Motor neuron (in vitro differentiated cells): ENCODE measurements at regions not wholly inside any gene's neighbourhood (a gene's known extent, or its start where the extent isn't known, plus 50 kb on each side); places are given as distances from the start of the nearest gene placed in this dataset.
"Not testable (repeated sequence)": the region's sequence is repeated elsewhere in the genome, so short reads cannot be mapped to it uniquely, and the experiment has no call there.

Experiments used
- ATAC-seq, 8 experiments: fragments of 200-7000 bp; cut with Tn5 transposase; replicated peaks in 6 of 8; 2 replicates each; pipeline ENCODE4 v1.8.0; 2021; ENCODE audit warnings: mild to moderate bottlenecking in 8 of 8, moderate library complexity in 8 of 8
- H3K27ac ChIP-seq, 2 donors: fragments of 250-450 bp; sonication (Bioruptor Pico); 2 replicates each; pipeline ENCODE4 v1.9.0; 2021; ENCODE audit warnings: antibody characterized with exemption in 2 of 2, mild to moderate bottlenecking in 2 of 2, moderate library complexity in 1 of 2
- H3K4me1 ChIP-seq, 2 donors: fragments of 250-450 bp; sonication (Bioruptor Pico); replicated peaks in 1 of 2; 2 replicates each; pipeline ENCODE4 v1.6.1; 2021; ENCODE audit warnings: antibody characterized with exemption in 2 of 2, mild to moderate bottlenecking in 2 of 2, moderate library complexity in 1 of 2
- H3K4me3 ChIP-seq, 5 donors: fragments of 250-450 bp; sonication (Bioruptor Pico); 2 replicates each; pipeline ENCODE4 v1.9.0; 2021; ENCODE audit warnings: antibody characterized with exemption in 5 of 5, mild to moderate bottlenecking in 5 of 5, moderate library complexity in 4 of 5
- WGBS, 10 experiments: fragments of 450-650 bp; shearing (Covaris generic); methylation state at CpG; one replicate each; pipeline ENCODE4 v1.0.0; 2022; 5-methylcytosine and 5-hydroxymethylcytosine counted together
- in situ Hi-C, 9 experiments: fragments of 400-800 bp; cut with MboI; loops; one replicate each; pipeline ENCODE4 v1.15.0; 2021; ENCODE audit warnings: low sequenced_read_pairs in 9 of 9, low pct_unique_long_range_greater_than_20kb in 2 of 9; ENCODE audit not compliant: unreplicated experiment in 9 of 9

DNA sequence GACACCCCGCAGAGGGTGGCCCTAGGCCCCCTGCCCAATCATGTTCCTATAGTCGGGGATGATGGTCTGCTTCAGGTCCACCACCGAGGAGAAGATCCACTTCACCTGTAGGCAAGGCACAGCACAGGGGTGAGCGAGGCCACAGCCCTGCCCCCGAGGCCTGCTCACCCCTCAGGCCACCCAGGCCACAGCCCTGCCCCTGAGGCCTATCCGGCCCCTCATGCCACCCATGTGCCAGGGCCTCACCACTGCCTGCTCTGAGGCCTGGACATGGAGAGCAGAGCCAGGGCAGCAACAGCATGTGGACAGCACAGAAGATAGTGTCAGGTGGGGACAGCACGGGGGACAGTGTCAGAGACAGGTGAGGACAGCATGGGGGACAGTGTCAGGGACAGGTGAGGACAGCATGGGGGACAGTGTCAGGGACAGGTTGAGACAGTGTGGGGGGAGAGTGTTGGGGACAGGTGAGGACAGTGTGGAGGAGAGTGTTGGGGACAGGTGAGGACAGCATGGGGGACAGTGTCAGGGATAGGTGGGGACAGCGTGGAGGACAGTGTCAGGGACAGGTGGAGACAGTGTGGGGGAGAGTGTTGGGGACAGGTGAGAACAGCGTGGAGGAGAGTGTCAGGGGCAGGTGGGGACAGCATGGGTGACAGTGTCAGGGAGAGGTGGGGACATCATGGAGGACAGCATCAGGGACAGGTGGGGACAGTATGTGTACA lies 239.7 kb downstream of the TMEM121 start:
- in situ Hi-C loops, result no loop called here
- ATAC-seq, result no peak
- WGBS, 10 experiments, result 0 to 15% (median 10%) methylated on average over 1 to 4 of the region's 9 CpGs; no CpG with 5 or more reads in 7 of the 10 experiments
- Histone ChIP-seq H3K27ac (no peak overlapping the region), H3K4me1 (no peaks in the 10 kb centered on the region), H3K4me3 (no peak overlapping the region)

DNA sequence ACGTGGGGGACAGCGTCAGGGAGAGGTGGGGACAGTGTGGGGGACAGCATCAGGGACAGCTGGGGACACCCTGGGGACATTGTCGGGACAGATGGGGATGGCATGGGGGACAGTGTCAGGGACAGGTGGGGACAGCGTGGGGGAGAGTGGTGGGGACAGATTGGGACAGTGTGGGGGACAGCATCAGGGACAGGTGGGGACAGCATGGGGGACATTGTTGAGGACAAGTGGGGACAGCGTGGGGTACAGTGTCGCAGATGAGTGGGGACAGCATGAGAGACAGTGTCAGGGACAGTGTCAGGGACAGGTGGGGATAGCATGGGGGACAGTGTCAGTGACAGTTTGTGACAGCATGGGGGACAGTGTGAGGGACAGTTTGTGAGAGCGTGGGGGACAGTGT lies 240.9 kb downstream of the TMEM121 start:
- no peak for ATAC-seq
- in situ Hi-C loops, result no loop called here
- no peaks in the 10 kb centered on the region for H3K4me1 ChIP-seq
- H3K4me3 ChIP-seq, result no peak overlapping the region
- WGBS, 10 experiments, result no CpG with 5 or more reads among the region's 7 CpGs
- H3K27ac ChIP-seq, result no peak overlapping the region

DNA sequence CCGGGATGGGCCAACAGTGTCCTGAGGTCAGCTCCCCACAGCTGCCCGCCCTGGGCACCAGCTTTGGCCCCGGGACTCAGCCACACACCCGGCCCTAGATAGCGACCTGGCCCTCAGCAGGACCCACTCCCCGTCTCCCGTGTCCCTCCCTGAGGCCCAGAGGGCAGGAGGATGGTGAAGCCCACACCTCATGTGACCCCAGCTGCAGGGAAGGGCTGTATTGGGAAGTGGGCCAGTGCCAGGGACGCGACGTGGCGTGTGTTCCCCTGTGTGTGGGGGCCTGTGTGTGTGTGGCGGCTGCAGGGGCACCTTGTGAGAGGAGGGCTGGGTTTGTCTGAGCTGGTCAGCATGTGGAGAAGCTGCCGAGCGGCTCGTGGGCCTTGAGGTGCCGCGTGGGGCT lies 241.7 kb downstream of the TMEM121 start:
- H3K27ac ChIP-seq, in situ Hi-C loops, H3K4me3 ChIP-seq, ATAC-seq, H3K4me1 ChIP-seq: not testable (repeated sequence)
- no CpG with 5 or more reads among the region's 17 CpGs for WGBS, 10 experiments

DNA sequence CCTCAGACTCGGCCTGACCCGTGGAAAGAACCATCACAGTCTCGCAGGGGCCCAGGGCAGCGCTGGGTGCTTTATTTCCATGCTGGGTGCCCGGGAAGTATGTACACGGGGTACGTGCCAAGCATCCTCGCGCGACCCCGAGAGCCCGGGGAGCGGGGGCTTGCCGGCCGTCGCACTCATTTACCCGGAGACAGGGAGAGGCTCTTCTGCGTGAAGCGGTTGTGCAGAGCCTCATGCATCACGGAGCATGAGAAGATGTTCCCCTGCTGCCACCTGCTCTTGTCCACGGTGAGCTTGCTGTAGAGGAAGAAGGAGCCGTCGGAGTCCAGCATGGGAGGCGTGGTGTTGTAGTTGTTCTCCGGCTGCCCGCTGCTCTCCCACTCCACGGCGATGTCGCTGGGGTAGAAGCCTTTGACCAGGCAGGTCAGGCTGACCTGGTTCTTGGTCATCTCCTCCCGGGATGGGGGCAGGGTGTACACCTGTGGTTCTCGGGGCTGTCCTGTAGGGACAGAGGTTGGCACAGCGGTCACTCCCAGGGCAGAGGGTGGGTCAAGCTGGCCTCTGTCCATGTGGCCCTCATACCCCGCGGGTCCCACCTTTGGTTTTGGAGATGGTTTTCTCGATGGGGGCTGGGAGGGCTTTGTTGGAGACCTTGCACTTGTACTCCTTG lies 242.8 kb downstream of the TMEM121 start:
- H3K27ac ChIP-seq, in situ Hi-C loops: not testable (repeated sequence)
- no CpG with 5 or more reads among the region's 35 CpGs for WGBS, 10 experiments

DNA sequence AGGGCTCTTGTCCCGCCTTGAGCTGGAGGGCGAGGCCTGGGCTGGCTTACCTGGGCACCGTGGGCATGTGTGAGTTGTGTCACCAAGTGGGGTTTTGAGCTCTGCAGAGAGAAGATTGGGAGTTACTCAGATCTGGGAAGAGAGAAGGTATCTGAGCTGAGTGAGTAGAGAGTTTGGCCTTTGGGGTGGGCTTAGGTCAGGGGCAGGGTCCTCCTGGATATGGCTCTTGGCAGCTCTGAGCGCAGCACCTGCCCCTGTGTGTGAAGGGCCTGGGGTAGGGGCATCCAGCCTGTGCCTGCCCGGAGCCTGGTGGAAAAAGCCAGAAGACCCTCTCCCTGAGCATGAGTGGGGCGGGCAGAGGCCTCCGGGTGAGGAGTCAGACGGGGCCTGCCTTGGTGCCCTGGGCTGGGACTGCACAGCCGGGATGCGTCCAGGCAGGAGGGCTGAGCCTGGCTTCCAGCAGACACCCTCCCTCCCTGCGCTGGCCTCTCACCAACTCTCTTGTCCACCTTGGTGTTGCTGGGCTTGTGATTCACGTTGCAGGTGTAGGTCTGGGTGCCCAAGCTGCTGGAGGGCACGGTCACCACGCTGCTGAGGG lies 244.3 kb downstream of the TMEM121 start:
- H3K4me3 ChIP-seq, H3K4me1 ChIP-seq, ATAC-seq, in situ Hi-C loops, H3K27ac ChIP-seq: not testable (repeated sequence)
- WGBS, 10 experiments, result 40% methylated on average over 1 of the region's 14 CpGs; no CpG with 5 or more reads in 9 of the 10 experiments

More for the DNA sequence above, 242.8 kb downstream of the TMEM121 start:
- H3K4me1 ChIP-seq, H3K4me3 ChIP-seq, ATAC-seq: not testable (repeated sequence)

DNA sequence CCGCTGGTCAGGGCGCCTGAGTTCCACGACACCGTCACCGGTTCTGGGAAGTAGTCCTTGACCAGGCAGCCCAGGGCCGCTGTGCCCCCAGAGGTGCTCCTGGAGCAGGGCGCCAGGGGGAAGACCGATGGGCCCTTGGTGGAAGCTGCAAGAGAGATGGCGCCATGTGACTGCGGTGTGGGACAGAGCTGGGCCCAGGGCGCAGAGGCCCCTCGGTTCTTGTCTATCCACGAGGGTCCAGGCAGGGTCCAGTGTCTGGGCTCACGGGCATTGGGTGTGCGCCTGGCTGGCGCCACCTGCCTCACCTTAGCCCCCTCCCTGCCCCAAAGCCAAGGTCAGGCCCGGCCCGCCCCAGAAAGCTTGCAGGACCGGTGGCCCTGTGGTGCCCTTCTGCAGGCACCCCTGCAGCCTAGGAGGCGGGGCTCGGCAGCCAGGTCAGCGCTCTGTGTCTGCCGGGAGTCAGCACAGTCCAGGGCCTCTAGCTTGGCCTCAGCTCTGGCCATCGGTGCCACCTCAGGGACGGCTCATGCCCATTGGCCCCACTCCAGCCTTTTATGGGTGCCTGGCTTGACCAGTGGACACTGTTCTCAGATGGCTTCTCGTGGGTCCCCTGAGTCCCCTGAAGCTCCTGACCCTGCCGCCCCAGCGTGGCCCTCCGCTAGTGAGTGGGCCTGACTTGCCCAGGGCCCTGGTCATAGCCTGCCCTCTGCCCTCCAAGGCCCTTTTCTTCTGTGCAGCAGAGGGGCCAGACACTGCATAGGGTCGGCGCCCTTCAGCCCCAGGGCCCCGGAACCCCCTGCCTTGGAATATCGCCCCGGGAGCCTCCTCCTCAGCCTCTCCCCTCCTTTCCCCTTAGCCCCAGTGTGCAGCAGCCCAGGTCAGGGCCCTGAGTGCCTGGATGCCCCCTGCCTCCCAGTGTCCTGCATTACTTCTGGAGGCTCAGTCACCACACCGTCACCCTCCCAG lies 245.2 kb downstream of the TMEM121 start:
- H3K27ac ChIP-seq, ATAC-seq, H3K4me3 ChIP-seq, H3K4me1 ChIP-seq, in situ Hi-C loops: not testable (repeated sequence)
- 80% methylated on average over 1 of the region's 35 CpGs; no CpG with 5 or more reads in 9 of the 10 experiments for WGBS, 10 experiments

DNA sequence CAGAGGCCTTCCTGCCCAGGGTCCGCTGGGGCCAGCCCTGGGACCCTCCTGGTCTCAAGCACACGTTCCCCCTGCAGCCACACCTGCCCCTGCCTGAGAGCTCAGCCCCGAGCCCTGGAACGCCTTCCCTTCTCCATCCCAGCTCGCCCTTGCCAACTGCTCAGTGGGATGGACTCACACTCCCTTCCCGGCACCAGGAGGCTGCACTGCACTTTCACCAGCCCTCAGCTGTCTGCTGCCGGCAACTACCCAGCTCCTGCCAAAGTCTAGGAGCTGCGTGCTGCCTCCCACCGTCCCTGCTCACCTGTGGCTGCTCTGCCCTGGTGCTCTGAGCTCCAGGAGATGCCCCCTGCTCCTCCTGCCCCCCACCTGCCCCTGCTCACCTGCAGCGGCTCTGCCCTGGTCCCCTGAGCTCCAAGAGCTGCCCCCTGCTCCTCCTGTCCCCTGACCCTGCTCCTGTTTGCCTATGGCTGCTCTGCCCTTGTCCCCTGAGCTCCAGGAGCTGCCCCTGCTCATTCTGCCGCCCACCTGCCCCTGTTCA lies 246.4 kb downstream of the TMEM121 start:
- H3K4me1 ChIP-seq, H3K4me3 ChIP-seq, H3K27ac ChIP-seq, ATAC-seq, in situ Hi-C loops: not testable (repeated sequence)
- no CpG with 5 or more reads among the region's 11 CpGs for WGBS, 10 experiments

DNA sequence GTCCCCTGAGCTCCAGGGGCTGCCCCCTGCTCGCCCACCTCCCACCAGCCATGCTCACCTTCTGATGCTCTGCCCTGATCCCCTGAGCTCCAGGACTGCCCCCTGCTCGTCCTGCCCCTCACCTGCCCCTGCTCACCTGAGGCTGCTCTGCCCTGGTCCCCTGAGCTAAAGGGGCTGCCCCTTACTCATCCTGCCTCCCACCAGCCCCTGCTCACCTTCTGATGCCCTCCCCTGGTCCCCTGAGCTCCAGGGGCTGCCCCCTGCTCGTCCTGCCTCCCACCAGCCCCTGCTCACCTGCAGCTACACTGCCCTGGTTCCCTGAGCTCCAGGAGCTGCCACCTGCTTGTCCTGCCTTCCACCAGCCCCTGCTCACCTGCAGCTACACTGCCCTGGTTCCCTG lies 247.2 kb downstream of the TMEM121 start:
- no peak overlapping the region for H3K4me3 ChIP-seq
- H3K27ac ChIP-seq, result no peak overlapping the region
- whole genome bisulfite sequencing, 10 experiments, result no CpG with 5 or more reads among the region's 3 CpGs
- no peak for ATAC-seq
- in situ Hi-C loops, result no loop called here
- no peaks in the 10 kb centered on the region for H3K4me1 ChIP-seq

DNA sequence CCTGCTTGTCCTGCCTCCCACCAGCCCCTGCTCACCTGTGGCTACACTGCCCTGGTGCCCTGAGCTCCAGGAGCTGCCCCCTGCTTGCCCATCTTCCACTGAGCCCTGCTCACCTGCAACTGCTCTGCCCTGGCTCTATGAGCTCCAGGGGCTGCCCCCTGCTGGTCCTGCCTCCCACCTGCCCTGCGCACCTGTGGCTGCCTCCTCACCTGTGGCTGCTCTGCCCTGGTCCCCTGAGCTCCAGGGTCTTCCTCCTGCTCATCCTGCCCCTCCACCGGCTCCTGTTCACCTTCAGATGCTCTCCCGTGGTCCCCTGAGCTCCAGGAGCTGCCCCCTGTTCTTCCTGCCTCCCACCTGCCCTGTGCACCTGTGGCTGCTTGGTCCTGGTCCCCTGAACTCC lies 247.6 kb downstream of the TMEM121 start:
- Histone ChIP-seq H3K4me1 (no peaks in the 10 kb centered on the region), H3K27ac (no peak overlapping the region), H3K4me3 (no peak overlapping the region)
- in situ Hi-C loops, result no loop called here
- WGBS, 10 experiments, result 13 to 40% methylated on average over 1 of the region's 3 CpGs; no CpG with 5 or more reads in 8 of the 10 experiments
- no peak for ATAC-seq

DNA sequence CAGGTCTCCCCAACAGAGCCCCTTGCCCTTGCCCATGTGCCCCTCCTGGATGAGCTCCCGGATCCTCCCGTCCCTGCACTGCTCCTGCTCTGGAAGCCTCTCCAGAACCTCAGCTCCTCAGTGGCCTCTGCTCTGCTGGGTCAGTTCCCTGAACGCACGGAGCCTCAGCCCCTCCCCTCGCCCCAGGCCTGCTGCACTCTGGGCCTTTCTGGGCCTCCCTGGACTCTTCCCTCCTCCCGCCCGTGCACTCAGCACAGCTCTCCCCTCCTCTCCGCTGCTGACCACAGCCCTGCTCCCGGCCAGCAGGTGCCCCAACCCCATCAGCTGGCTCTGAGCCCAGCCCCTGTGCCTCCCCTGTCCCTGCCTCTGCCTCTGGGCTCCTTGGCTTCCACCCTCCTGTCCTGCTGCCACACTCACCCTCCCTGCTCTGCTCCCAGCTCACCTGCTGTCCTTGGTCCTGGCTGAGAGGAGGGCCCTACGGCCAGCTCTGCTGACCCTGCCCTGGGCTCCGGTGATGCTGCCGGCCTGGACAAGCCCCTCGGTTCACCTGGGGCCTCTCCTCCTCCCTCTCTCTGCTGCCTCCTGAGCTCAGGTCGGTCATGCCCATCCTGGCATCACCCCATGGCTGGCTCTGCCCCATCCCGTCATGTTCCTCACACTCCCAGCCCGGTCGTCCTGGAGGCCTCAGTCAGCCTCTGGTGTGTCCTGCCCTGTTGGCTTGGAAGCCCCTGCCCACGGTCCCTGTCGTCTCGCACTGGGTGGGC lies 248.4 kb downstream of the TMEM121 start:
- peak in 3 of 8 experiments; percentile 36 to 63 (median 55) for ATAC-seq
- 45% methylated on average over 2 of the region's 20 CpGs; no CpG with 5 or more reads in 9 of the 10 experiments for WGBS, 10 experiments
- in situ Hi-C loops, H3K4me3 ChIP-seq, H3K4me1 ChIP-seq, H3K27ac ChIP-seq: not testable (repeated sequence)

DNA sequence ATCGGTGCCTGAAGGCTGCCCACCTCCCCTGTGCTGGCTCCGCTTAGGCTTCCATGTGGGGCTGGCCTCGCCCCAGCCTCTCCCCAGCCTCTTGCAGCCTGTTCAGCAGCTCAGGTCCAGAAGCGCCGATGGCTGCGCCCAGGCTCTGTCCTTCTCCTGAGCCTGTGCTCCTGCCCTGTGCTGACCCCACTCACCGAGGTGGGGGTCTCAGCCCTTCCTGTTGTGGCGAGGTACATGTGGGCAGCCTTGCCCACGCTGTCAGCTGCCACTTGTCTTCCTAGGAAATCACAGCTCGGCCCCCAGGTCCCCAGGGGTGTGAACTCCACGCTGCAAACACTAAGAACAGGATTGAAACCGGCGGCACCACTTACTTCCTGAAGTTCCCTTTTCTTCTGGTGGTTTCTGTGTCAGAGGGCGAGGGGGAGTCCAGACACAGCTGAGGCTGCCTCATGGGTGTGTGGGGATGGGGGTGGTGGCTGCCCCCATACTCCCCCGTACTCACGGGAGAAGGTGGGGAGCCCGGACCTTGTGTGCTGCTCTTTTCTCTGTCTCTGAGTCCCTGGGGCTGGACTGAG lies 249.1 kb downstream of the TMEM121 start:
- in situ Hi-C loops, H3K27ac ChIP-seq, H3K4me1 ChIP-seq, H3K4me3 ChIP-seq, ATAC-seq: not testable (repeated sequence)
- 0 to 25% methylated on average over 1 to 4 of the region's 17 CpGs; no CpG with 5 or more reads in 8 of the 10 experiments for WGBS, 10 experiments

DNA sequence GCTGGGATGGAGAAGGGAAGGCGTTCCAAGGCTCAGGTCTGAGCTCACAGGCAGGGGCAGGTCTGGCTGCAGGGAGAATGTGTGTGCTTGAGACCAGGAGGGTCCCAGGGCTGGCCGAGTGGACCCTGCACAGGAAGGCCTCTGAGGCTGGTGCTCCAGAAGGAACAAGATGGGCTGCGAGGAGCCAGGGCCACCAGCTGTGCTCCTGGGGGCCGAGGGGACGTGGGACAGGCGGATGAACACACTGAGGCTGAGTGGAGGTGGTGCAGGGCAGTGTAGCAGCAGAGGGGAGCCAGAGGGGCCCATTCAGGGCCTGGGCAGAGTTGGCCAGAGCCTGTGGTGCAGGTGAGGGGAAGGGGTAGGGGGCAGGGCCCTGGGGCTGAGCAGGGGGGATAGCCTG lies 249.7 kb downstream of the TMEM121 start:
- H3K4me1 ChIP-seq, in situ Hi-C loops, H3K4me3 ChIP-seq, H3K27ac ChIP-seq, ATAC-seq: not testable (repeated sequence)
- WGBS, 10 experiments, result no CpG with 5 or more reads among the region's 6 CpGs
